H9 (cell line): ENCODE measurements at regions not wholly inside any gene's neighbourhood (a gene's known extent, or its start where the extent isn't known, plus 50 kb on each side); places are given as distances from the start of the nearest gene placed in this dataset.

ENCODE experiments used
- DNase-seq: peaks from one replicate; pipeline ENCODE4 v3.0.0-alpha.2; 2017
- H2AFZ ChIP-seq: one replicate; pipeline ENCODE4 v1.6.1; 2013; ENCODE audit warnings: mild to moderate bottlenecking, low read length, control low read depth, moderate library complexity
- H2AK5ac ChIP-seq: 2 replicates; pipeline ENCODE4 v1.6.1; 2013; ENCODE audit warnings: low read length, control low read depth, mixed read lengths; ENCODE audit not compliant: insufficient read length
- H2BK120ac ChIP-seq: one replicate; pipeline ENCODE4 v1.6.1; 2013; ENCODE audit warnings: low read depth, mild to moderate bottlenecking, low read length, control low read depth, inconsistent platforms; ENCODE audit not compliant: poor library complexity, severe bottlenecking
- H2BK12ac ChIP-seq: 2 replicates; pipeline ENCODE4 v1.6.1; 2013; ENCODE audit warnings: low read length, control low read depth, mixed read lengths, low read depth; ENCODE audit not compliant: insufficient read length
- H2BK15ac ChIP-seq: 2 replicates; pipeline ENCODE4 v1.6.1; 2013; ENCODE audit warnings: low read depth, low read length, control low read depth
- H2BK20ac ChIP-seq: one replicate; pipeline ENCODE4 v1.6.1; 2013; ENCODE audit warnings: low read depth, mild to moderate bottlenecking, low read length, control low read depth, inconsistent platforms; ENCODE audit not compliant: poor library complexity, severe bottlenecking
- H2BK5ac ChIP-seq: 2 replicates; pipeline ENCODE4 v1.6.1; 2013; ENCODE audit warnings: low read length, control low read depth, mixed read lengths; ENCODE audit not compliant: insufficient read length
- H3K14ac ChIP-seq: 2 replicates; pipeline ENCODE4 v1.6.1; 2013; ENCODE audit warnings: low read length, control low read depth; ENCODE audit not compliant: insufficient read depth
- H3K18ac ChIP-seq: 2 replicates; pipeline ENCODE4 v1.6.1; 2013; ENCODE audit warnings: low read depth, mild to moderate bottlenecking, mixed read lengths, low read length, control low read depth; ENCODE audit not compliant: insufficient read length
- H3K23ac ChIP-seq: 2 replicates; pipeline ENCODE4 v1.6.1; 2013; ENCODE audit warnings: low read length, control low read depth, mixed read lengths, low read depth; ENCODE audit not compliant: insufficient read length
- H3K23me2 ChIP-seq: 2 replicates; pipeline ENCODE4 v1.6.1; 2013; ENCODE audit warnings: low read depth, mild to moderate bottlenecking, mixed read lengths, low read length, control low read depth; ENCODE audit not compliant: insufficient read length, poor library complexity, severe bottlenecking
- H3K27ac ChIP-seq: 2 replicates; pipeline ENCODE4 v1.5.1; 2013; ENCODE audit warnings: low read length, control low read depth, mixed read lengths, low read depth; ENCODE audit not compliant: insufficient read length
- H3K27me3 ChIP-seq: 2 replicates; pipeline ENCODE4 v1.6.1; 2013; ENCODE audit warnings: low read length, control low read depth, inconsistent platforms; ENCODE audit not compliant: insufficient read depth
- H3K4ac ChIP-seq: 2 replicates; pipeline ENCODE4 v1.6.1; 2013; ENCODE audit warnings: low read depth, mild to moderate bottlenecking, control low read depth, inconsistent platforms, low read length, moderate library complexity
- H3K4me1 ChIP-seq: 2 replicates; pipeline ENCODE4 v1.6.1; 2013; ENCODE audit warnings: low read length, control low read depth, inconsistent platforms; ENCODE audit not compliant: insufficient read depth
- H3K4me2 ChIP-seq: 2 replicates; pipeline ENCODE4 v1.6.1; 2013; ENCODE audit warnings: low read length, control low read depth, mixed read lengths; ENCODE audit not compliant: insufficient read length, insufficient read depth
- H3K56ac ChIP-seq: 2 replicates; pipeline ENCODE4 v1.6.1; 2013; ENCODE audit warnings: low read depth, mild to moderate bottlenecking, mixed read lengths, low read length, control low read depth; ENCODE audit not compliant: insufficient read length
- H3K79me1 ChIP-seq: 2 replicates; pipeline ENCODE4 v1.6.1; 2013; ENCODE audit warnings: low read depth, mild to moderate bottlenecking, moderate library complexity, low read length, control low read depth, inconsistent platforms; ENCODE audit not compliant: insufficient read depth, poor library complexity, severe bottlenecking
- H3K79me2 ChIP-seq: 2 replicates; pipeline ENCODE4 v1.6.1; 2013; ENCODE audit warnings: low read length, control low read depth, inconsistent platforms; ENCODE audit not compliant: insufficient read depth
- H3K9ac ChIP-seq: 2 replicates; pipeline ENCODE4 v1.6.1; 2013; ENCODE audit warnings: low read length, control low read depth, mixed read lengths; ENCODE audit not compliant: insufficient read length; ENCODE audit errors: extremely low read depth
- H3K9me3 ChIP-seq: one replicate; pipeline ENCODE4 v1.6.1; 2013; ENCODE audit warnings: low read depth, low read length, inconsistent platforms; ENCODE audit not compliant: control insufficient read depth
- H3T11ph ChIP-seq: one replicate; pipeline ENCODE4 v1.6.1; 2013; ENCODE audit warnings: mild to moderate bottlenecking, low read length, control low read depth, inconsistent platforms
- H4K20me1 ChIP-seq: one replicate; pipeline ENCODE4 v1.6.1; 2013; ENCODE audit not compliant: control insufficient read depth, insufficient read length, insufficient read depth
- H4K5ac ChIP-seq: 2 replicates; pipeline ENCODE4 v1.6.1; 2013; ENCODE audit warnings: low read depth, mild to moderate bottlenecking, mixed read lengths, low read length, control low read depth; ENCODE audit not compliant: insufficient read length
- H4K8ac ChIP-seq: replicated peaks from 2 replicates; pipeline ENCODE4 v1.6.1; 2013; ENCODE audit warnings: low read length, control low read depth, mixed read lengths, low read depth; ENCODE audit not compliant: insufficient read length
- H4K91ac ChIP-seq: 2 replicates; pipeline ENCODE4 v1.6.1; 2013; ENCODE audit warnings: low read depth, mild to moderate bottlenecking, moderate library complexity, mixed read lengths, low read length, control low read depth; ENCODE audit not compliant: insufficient read length
- H3K27ac Mint-ChIP-seq, 3 experiments: 2 replicates in 2 of 3; 3 replicates in 1 of 3; pipeline ENCODE4 v1.8.0; 2020 to 2021; ENCODE audit warnings: mixed read lengths in 3 of 3, mild to moderate bottlenecking in 1 of 3, moderate library complexity in 1 of 3
- H3K27me3 Mint-ChIP-seq: 2 replicates; pipeline ENCODE4 v1.8.0; 2021; ENCODE audit warnings: low read depth, mild to moderate bottlenecking, moderate library complexity, mixed read lengths
- H3K36me3 Mint-ChIP-seq, 3 experiments: 2 replicates in 2 of 3; 3 replicates in 1 of 3; pipeline ENCODE4 v1.8.0; 2020 to 2021; ENCODE audit warnings: low read depth in 3 of 3, mixed read lengths in 3 of 3; ENCODE audit not compliant: insufficient read depth in 1 of 3
- H3K4me1 Mint-ChIP-seq, 2 experiments: 2 replicates each; pipeline ENCODE4 v1.8.0; 2020; ENCODE audit warnings: mixed read lengths in 2 of 2
- H3K4me3 Mint-ChIP-seq, 2 experiments: 2 replicates in 1 of 2; 3 replicates in 1 of 2; pipeline ENCODE4 v1.8.0; 2020 to 2021; ENCODE audit warnings: mild to moderate bottlenecking in 2 of 2, mixed read lengths in 2 of 2, moderate library complexity in 1 of 2
- H3K9me3 Mint-ChIP-seq, 2 experiments: 2 replicates in 1 of 2; 3 replicates in 1 of 2; pipeline ENCODE4 v1.8.0; 2020; ENCODE audit warnings: mild to moderate bottlenecking in 2 of 2, mixed read lengths in 2 of 2, moderate library complexity in 1 of 2
- CTCF ChIP-seq: fragments of 200-600 bp; sonication (generic); conservative IDR thresholded peaks from 3 replicates; pipeline ENCODE4 v1.8.0; 2021; ENCODE audit warnings: antibody characterized with exemption, mild to moderate bottlenecking
- WGBS: extraction: QIAGEN DNeasy Blood & Tissue Kit; methylation state at CpG from one replicate; pipeline ENCODE4 v1.1.7; 2013; ENCODE audit warnings: missing lambda C conversion rate, low lambda C conversion rate, mixed read lengths; ENCODE audit not compliant: insufficient read length; ENCODE audit errors: extremely low coverage; 5-methylcytosine and 5-hydroxymethylcytosine counted together

- Mint-ChIP-seq H3K4me3 (no peak overlapping the region), H3K27me3 (peaks cover 1% of the 10 kb centered on the region), H3K36me3 (peaks cover 0 to 13% (median 3%) of the 10 kb centered on the region in 3 experiments; a peak in 2 of 7 replicates), H3K4me1 (peaks cover 3 to 9% of the 10 kb centered on the region in 2 experiments; a peak in 3 of 4 replicates), H3K27ac (peak overlapping the region in 1 of 3 experiments; percentile 8; a peak in 1 of 7 replicates), H3K9me3 (peaks cover 7 to 9% of the 10 kb centered on the region in 2 experiments)
- H3K18ac ChIP-seq = no peak overlapping the region
- no peaks in the 10 kb centered on the region for H3K79me2 ChIP-seq
- no peak overlapping the region for H3K4ac ChIP-seq
- H4K91ac ChIP-seq = no peak overlapping the region
- no peaks in the 10 kb centered on the region for H3K9me3 ChIP-seq
- no peak overlapping the region for H3T11ph ChIP-seq
- no peak overlapping the region for H2BK20ac ChIP-seq
- H2AK5ac ChIP-seq = no peak overlapping the region
- H2BK12ac ChIP-seq = no peak overlapping the region
- no peak for DNase-seq
- H4K8ac ChIP-seq = no peak overlapping the region
- H3K4me1 ChIP-seq = no peaks in the 10 kb centered on the region
- H2AFZ ChIP-seq = peak overlapping the region; percentile 45
- H3K27ac ChIP-seq = no peak overlapping the region
- H2BK15ac ChIP-seq = no peak overlapping the region
- no peaks in the 10 kb centered on the region for H3K79me1 ChIP-seq
- no peak overlapping the region for H3K4me2 ChIP-seq
- no peak for TF ChIP-seq CTCF
- no peaks in the 10 kb centered on the region for H4K20me1 ChIP-seq
- no peak overlapping the region for H3K23ac ChIP-seq
- WGBS = no CpG with 5 or more reads among the region's 3 CpGs
- no peak overlapping the region for H3K56ac ChIP-seq
- no peaks in the 10 kb centered on the region for H3K27me3 ChIP-seq
- H3K14ac ChIP-seq = no peak overlapping the region
- H2BK120ac ChIP-seq = no peak overlapping the region
- H3K23me2 ChIP-seq = no peaks in the 10 kb centered on the region
- no peak overlapping the region for H4K5ac ChIP-seq
- no peak overlapping the region for H2BK5ac ChIP-seq
- no peak overlapping the region for H3K9ac ChIP-seq
These were observed 170.8 kb downstream of the TMX1 start for GRCh38 chr14:51410897-51411296.
